Effector CD8-positive, alpha-beta T cell (primary cell): ENCODE measurements at regions not wholly inside any gene's neighbourhood (a gene's known extent, or its start where the extent isn't known, plus 50 kb on each side); places are given as distances from the start of the nearest gene placed in this dataset.

ENCODE experiments used
- DNase-seq: peaks from one replicate; lab custom pipeline; 2025; lab: John Stamatoyannopoulos, UW

GRCh38 chr2:237244976-237245646, 159.4 kb downstream of the COPS8 start:
- no peak for DNase-seq

GRCh38 chr2:237250599-237250998, 163.4 kb downstream of the COL6A3 start:
- no peak for DNase-seq

GRCh38 chr2:237251986-237252385, 162.0 kb downstream of the COL6A3 start:
- no peak for DNase-seq

GRCh38 chr2:237253046-237253702, 160.8 kb downstream of the COL6A3 start:
- no peak for DNase-seq

- DNase-seq = no peak
Measured at GRCh38 chr2:237254369-237254861, 159.5 kb downstream of the COL6A3 start.

- no peak for DNase-seq
Measured at GRCh38 chr2:237254911-237255578, 158.9 kb downstream of the COL6A3 start.

- no peak for DNase-seq
Measured at GRCh38 chr2:237256887-237257286, 157.1 kb downstream of the COL6A3 start.

- DNase-seq = no peak
Measured at GRCh38 chr2:237257471-237257951, 156.5 kb downstream of the COL6A3 start.

GRCh38 chr2:237258116-237258515, 155.8 kb downstream of the COL6A3 start:
- DNase-seq = no peak

GRCh38 chr2:237258615-237259014, 155.3 kb downstream of the COL6A3 start:
- no peak for DNase-seq

GRCh38 chr2:237259201-237259600, 154.8 kb downstream of the COL6A3 start:
- no peak for DNase-seq

- DNase-seq = no peak
Measured at GRCh38 chr2:237260039-237260620, 153.8 kb downstream of the COL6A3 start.

- DNase-seq = no peak
Measured at GRCh38 chr2:237260686-237261085, 153.3 kb downstream of the COL6A3 start.

- no peak for DNase-seq
Measured at GRCh38 chr2:237261327-237261726, 152.6 kb downstream of the COL6A3 start.

GRCh38 chr2:237262838-237263771, 150.9 kb downstream of the COL6A3 start:
- DNase-seq = no peak

GRCh38 chr2:237264480-237265219, 149.3 kb downstream of the COL6A3 start:
- no peak for DNase-seq

- no peak for DNase-seq
Measured at GRCh38 chr2:237268004-237268708, 145.8 kb downstream of the COL6A3 start.

- DNase-seq = no peak
Measured at GRCh38 chr2:237269138-237269875, 144.7 kb downstream of the COL6A3 start.

- DNase-seq = no peak
Measured at GRCh38 chr2:237270520-237270919, 143.4 kb downstream of the COL6A3 start.
